Bronchial epithelial cell (primary cell): ENCODE measurements at regions not wholly inside any gene's neighbourhood (a gene's known extent, or its start where the extent isn't known, plus 50 kb on each side); places are given as distances from the start of the nearest gene placed in this dataset.

Source experiments
- DNase-seq: peaks from one replicate; pipeline ENCODE4 v3.0.0-alpha.2; 2010; ENCODE audit warnings: low read depth
- FAIRE-seq: peaks from 2 replicates; lab custom pipeline; 2011; peaks lifted over from hg19 to GRCh38; lab: Jason Lieb, UNC
- H3K27me3 ChIP-seq: 2 replicates; pipeline ENCODE4 v1.5.1; 2011; ENCODE audit warnings: low read length; ENCODE audit not compliant: control insufficient read depth, insufficient read depth
- H3K36me3 ChIP-seq: 2 replicates; pipeline ENCODE4 v1.5.1; 2011; ENCODE audit warnings: low read length; ENCODE audit not compliant: control insufficient read depth, insufficient read depth
- H3K4me3 ChIP-seq: 2 replicates; pipeline ENCODE4 v1.5.1; 2011; ENCODE audit warnings: mild to moderate bottlenecking, low read depth, low read length, control low read depth
- CTCF ChIP-seq: IDR thresholded peaks from 2 replicates; pipeline ENCODE4 v1.5.1; 2011; ENCODE audit warnings: mild to moderate bottlenecking, moderate library complexity, low read length, control low read depth, inconsistent platforms; ENCODE audit not compliant: insufficient read depth, severe bottlenecking

DNA sequence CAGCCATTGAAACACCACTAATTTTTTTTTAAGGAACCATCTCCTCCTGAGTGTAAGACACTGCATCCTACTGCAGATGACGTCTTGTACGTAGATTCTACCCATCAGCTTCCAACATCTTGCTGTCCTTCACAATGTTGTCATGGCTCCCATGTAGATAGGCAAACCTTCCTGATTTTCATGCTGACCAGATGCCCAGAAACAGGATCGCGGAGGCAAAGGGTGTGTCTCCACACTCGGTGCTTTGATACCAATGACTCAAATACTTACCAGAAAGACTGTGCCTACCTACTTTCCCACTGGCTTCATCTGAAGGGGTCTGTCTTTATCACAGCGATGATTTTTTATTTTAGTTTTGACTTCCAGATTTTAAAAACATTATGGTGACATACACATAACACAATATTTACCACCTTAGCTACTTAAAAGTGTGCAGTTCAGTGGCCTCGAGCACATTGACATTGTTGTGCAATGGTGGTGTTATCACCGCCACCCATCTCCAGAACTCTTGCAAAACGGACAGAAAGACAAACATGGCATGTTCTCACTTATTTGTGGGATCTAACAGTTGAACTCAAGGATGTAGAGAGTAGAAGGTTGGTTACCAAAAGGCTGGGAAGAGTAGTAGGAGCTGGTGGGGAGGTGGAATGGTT, 94.0 kb upstream of the PEG3 start:
- Histone ChIP-seq H3K36me3 (no peaks in the 10 kb centered on the region), H3K27me3 (no peaks in the 10 kb centered on the region), H3K4me3 (no peak overlapping the region)
- no peak for FAIRE-seq
- DNase-seq: no peak
- TF ChIP-seq CTCF: no peak

DNA sequence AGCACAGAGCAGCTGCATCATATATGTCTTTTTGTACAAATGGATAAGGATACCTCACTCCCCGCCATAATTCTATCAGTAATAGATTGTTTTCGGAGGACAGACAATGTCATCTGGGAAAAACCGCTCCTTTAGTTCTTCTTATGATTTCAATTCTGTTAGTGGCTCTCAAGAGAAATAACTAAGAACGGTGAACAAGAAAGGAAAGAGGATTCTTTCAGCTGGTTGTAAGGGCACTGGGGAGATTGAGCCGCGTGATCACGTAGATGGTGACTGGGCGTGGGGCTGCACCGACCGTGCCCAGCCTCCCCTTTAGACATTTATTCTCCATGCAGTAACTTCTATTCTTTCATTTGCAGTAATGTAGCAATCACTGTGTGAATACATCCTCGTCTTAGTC, 99.4 kb upstream of the PEG3 start:
- Histone ChIP-seq H3K4me3 (no peak overlapping the region), H3K36me3 (no peaks in the 10 kb centered on the region), H3K27me3 (no peaks in the 10 kb centered on the region)
- TF ChIP-seq CTCF: no peak
- DNase-seq (no peak), FAIRE-seq (no peak)

DNA sequence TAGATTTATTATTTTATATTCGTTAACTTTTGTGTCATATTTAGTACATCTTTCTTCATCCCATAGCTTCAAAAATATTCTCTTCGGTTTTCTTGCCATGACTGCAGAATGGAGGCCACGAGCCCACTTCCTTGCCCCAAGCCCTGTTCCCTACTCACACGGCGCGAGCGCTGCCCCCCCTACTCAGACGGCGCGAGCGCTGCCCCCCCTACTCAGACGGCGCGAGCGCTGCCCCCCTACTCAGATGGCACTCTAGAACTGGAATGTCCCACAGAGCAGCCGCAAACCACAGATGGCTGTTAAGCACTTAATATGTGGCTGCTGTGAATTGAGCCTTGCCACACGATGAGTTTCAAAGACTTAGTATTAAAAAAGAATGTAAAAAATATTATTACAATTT, 102.2 kb upstream of the PEG3 start:
- no peak for TF ChIP-seq CTCF
- FAIRE-seq (no peak), DNase-seq (no peak)
- Histone ChIP-seq H3K36me3 (no peaks in the 10 kb centered on the region), H3K27me3 (no peaks in the 10 kb centered on the region), H3K4me3 (no peak overlapping the region)

- no peak for TF ChIP-seq CTCF
- Histone ChIP-seq H3K36me3 (no peaks in the 10 kb centered on the region), H3K4me3 (no peak overlapping the region), H3K27me3 (no peaks in the 10 kb centered on the region)
- FAIRE-seq (no peak), DNase-seq (no peak)
Measured at GRCh38 chr19:56946159-56946558, 105.6 kb upstream of the PEG3 start.

DNA sequence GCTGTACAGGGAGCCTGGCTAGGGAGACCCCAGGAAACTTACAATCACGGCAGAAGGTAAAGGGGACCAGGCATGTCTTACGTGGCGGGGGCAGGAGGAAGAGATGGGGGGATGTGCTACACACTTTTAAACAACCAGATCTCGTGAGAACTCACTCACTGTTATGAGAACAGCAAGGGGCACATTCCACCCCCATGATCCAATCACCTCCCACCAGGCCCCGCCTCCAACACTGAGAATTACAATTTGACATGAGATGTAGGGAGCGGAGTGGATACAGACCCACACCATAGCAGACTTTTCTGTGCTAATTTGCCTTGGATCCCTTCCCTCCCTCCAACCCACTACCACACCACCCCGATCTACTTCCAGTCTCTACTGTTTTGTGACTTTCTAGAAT, 106.7 kb upstream of the PEG3 start:
- FAIRE-seq (no peak), DNase-seq (no peak)
- H3K4me3 ChIP-seq: no peak overlapping the region
- no peaks in the 10 kb centered on the region for H3K27me3 ChIP-seq
- no peak for TF ChIP-seq CTCF
- H3K36me3 ChIP-seq: no peaks in the 10 kb centered on the region

DNA sequence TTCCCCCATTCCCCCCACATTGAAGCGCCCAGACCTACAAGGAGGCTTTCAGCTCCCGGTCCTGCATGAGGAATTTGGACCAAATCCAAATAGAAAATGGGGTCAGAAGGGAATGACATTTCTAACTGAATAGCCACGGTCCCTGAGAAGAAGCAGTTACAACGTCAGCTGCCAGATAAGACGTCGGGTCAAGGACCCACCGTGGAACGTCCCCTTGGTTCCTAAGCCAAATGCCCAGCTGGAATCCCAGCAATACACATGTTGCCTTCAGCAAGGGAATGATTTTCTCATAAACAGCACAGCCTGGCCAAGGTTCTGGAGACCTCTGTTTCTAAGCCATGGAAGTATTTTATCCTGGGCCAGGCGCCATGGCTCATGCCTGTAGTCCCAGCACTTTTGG, 109.1 kb upstream of the PEG3 start:
- Histone ChIP-seq H3K4me3 (no peak overlapping the region), H3K27me3 (no peaks in the 10 kb centered on the region), H3K36me3 (no peaks in the 10 kb centered on the region)
- FAIRE-seq (no peak), DNase-seq (no peak)
- no peak for TF ChIP-seq CTCF
